ENCODE measurements at regions not wholly inside any gene's neighbourhood (a gene's known extent, or its start where the extent isn't known, plus 50 kb on each side); places are given as distances from the start of the nearest gene placed in this dataset.

- peak; percentile 49 for DNase-seq (ENCODE audit: low spot score)
- H3K18ac ChIP-seq (ENCODE audit: low read length): peak overlapping the region; percentile 23
- H2BK120ac ChIP-seq (ENCODE audit: low read depth, low read length): no peak overlapping the region
- peaks cover 8% of the 10 kb centered on the region in 2 donors for H3K4me1 ChIP-seq (ENCODE audit: control insufficient read depth in 2 of 2, insufficient read depth in 1 of 2, low read depth in 1 of 2, low read length in 2 of 2)
- peak overlapping the region; percentile 31 for H3K4me2 ChIP-seq (ENCODE audit: insufficient read depth, low read length, poor library complexity, severe bottlenecking)
- H3K4ac ChIP-seq (ENCODE audit: low read length): no peak overlapping the region
- no peak overlapping the region for H4K8ac ChIP-seq (ENCODE audit: low read depth, low read length)
- H2BK12ac ChIP-seq (ENCODE audit: low read length): no peak overlapping the region
- no peak overlapping the region for H3K4me3 ChIP-seq (ENCODE audit: low read length in 2 of 2)
- peak overlapping the region; percentile 76 for H2AFZ ChIP-seq (ENCODE audit: low read length)
- no peak overlapping the region for H3K9ac ChIP-seq (ENCODE audit: low read depth, low read length, poor library complexity)
- H3K14ac ChIP-seq (ENCODE audit: low read length): no peak overlapping the region
- no peaks in the 10 kb centered on the region for H3K27me3 ChIP-seq (ENCODE audit: control insufficient read depth in 3 of 3, insufficient read depth in 3 of 3, low read depth in 1 of 3, low read length in 3 of 3)
- no peak overlapping the region for H2BK5ac ChIP-seq (ENCODE audit: low read length)
- peak overlapping the region; percentile 41 for H3K27ac ChIP-seq (replicated peaks; ENCODE audit: low read length)
- H4K91ac ChIP-seq (ENCODE audit: low read depth, low read length, poor library complexity): no peak overlapping the region
- H3K23ac ChIP-seq (ENCODE audit: low read depth, low read length, poor library complexity): no peak overlapping the region
- no peak overlapping the region for H2BK15ac ChIP-seq (ENCODE audit: low read length)
- WGBS, 2 donors (ENCODE audit: extremely low coverage in 2 of 2, insufficient read length in 2 of 2, insufficient replicate concordance in 1 of 2): no CpG with 5 or more reads among the region's 19 CpGs
- no peaks in the 10 kb centered on the region for H3K79me1 ChIP-seq (ENCODE audit: low read depth, low read length)
- no peak overlapping the region for H2AK5ac ChIP-seq (ENCODE audit: low read depth, low read length)
- no peaks in the 10 kb centered on the region for H3K36me3 ChIP-seq (replicated peaks in 1 of 2; ENCODE audit: control insufficient read depth in 2 of 2, insufficient read depth in 2 of 2, low read length in 2 of 2)
- H3K9me3 ChIP-seq (replicated peaks in 1 of 2; ENCODE audit: control insufficient read depth in 2 of 2, insufficient read depth in 1 of 2, low read depth in 1 of 2, low read length in 2 of 2): no peaks in the 10 kb centered on the region
Measured at GRCh38 chr18:64720781-64721464, 572.0 kb upstream of the LINC00305 start.

GRCh38 chr18:64718808-64719207, 569.9 kb upstream of the LINC00305 start:
- WGBS, 2 donors (ENCODE audit: extremely low coverage in 2 of 2, insufficient read length in 2 of 2, insufficient replicate concordance in 1 of 2): no CpG with 5 or more reads among the region's 6 CpGs
- no peak for DNase-seq (ENCODE audit: low spot score)

GRCh38 chr18:64717026-64717425, 568.1 kb upstream of the LINC00305 start:
- H3K27me3 ChIP-seq (ENCODE audit: control insufficient read depth in 3 of 3, insufficient read depth in 3 of 3, low read depth in 1 of 3, low read length in 3 of 3): no peaks in the 10 kb centered on the region
- H3K14ac ChIP-seq (ENCODE audit: low read length): no peak overlapping the region
- H3K4me2 ChIP-seq (ENCODE audit: insufficient read depth, low read length, poor library complexity, severe bottlenecking): no peak overlapping the region
- H2BK12ac ChIP-seq (ENCODE audit: low read length): no peak overlapping the region
- no CpG with 5 or more reads among the region's 2 CpGs for WGBS, 2 donors (ENCODE audit: extremely low coverage in 2 of 2, insufficient read length in 2 of 2, insufficient replicate concordance in 1 of 2)
- H3K4ac ChIP-seq (ENCODE audit: low read length): no peak overlapping the region
- H3K18ac ChIP-seq (ENCODE audit: low read length): no peak overlapping the region
- H2AFZ ChIP-seq (ENCODE audit: low read length): no peak overlapping the region
- no peaks in the 10 kb centered on the region for H3K36me3 ChIP-seq (replicated peaks in 1 of 2; ENCODE audit: control insufficient read depth in 2 of 2, insufficient read depth in 2 of 2, low read length in 2 of 2)
- no peak overlapping the region for H3K9ac ChIP-seq (ENCODE audit: low read depth, low read length, poor library complexity)
- H2BK120ac ChIP-seq (ENCODE audit: low read depth, low read length): no peak overlapping the region
- H2BK15ac ChIP-seq (ENCODE audit: low read length): no peak overlapping the region
- no peaks in the 10 kb centered on the region for H3K9me3 ChIP-seq (replicated peaks in 1 of 2; ENCODE audit: control insufficient read depth in 2 of 2, insufficient read depth in 1 of 2, low read depth in 1 of 2, low read length in 2 of 2)
- H3K79me1 ChIP-seq (ENCODE audit: low read depth, low read length): no peaks in the 10 kb centered on the region
- no peak overlapping the region for H4K8ac ChIP-seq (ENCODE audit: low read depth, low read length)
- H3K4me3 ChIP-seq (ENCODE audit: low read length in 2 of 2): no peak overlapping the region
- no peak overlapping the region for H4K91ac ChIP-seq (ENCODE audit: low read depth, low read length, poor library complexity)
- H3K27ac ChIP-seq (replicated peaks; ENCODE audit: low read length): no peak overlapping the region
- H2BK5ac ChIP-seq (ENCODE audit: low read length): no peak overlapping the region
- peaks cover 8% of the 10 kb centered on the region in 2 donors for H3K4me1 ChIP-seq (ENCODE audit: control insufficient read depth in 2 of 2, insufficient read depth in 1 of 2, low read depth in 1 of 2, low read length in 2 of 2)
- no peak for DNase-seq (ENCODE audit: low spot score)
- no peak overlapping the region for H3K23ac ChIP-seq (ENCODE audit: low read depth, low read length, poor library complexity)
- H2AK5ac ChIP-seq (ENCODE audit: low read depth, low read length): no peak overlapping the region

More at GRCh38 chr18:64718808-64719207, 569.9 kb upstream of the LINC00305 start:
- peaks cover 8% of the 10 kb centered on the region in 2 donors for H3K4me1 ChIP-seq (ENCODE audit: control insufficient read depth in 2 of 2, insufficient read depth in 1 of 2, low read depth in 1 of 2, low read length in 2 of 2)
- H3K27ac ChIP-seq (replicated peaks; ENCODE audit: low read length): no peak overlapping the region
- no peak overlapping the region for H2AFZ ChIP-seq (ENCODE audit: low read length)
- H3K9me3 ChIP-seq (replicated peaks in 1 of 2; ENCODE audit: control insufficient read depth in 2 of 2, insufficient read depth in 1 of 2, low read depth in 1 of 2, low read length in 2 of 2): no peaks in the 10 kb centered on the region
- no peak overlapping the region for H3K4ac ChIP-seq (ENCODE audit: low read length)
- no peak overlapping the region for H3K14ac ChIP-seq (ENCODE audit: low read length)
- no peak overlapping the region for H2BK120ac ChIP-seq (ENCODE audit: low read depth, low read length)
- H3K18ac ChIP-seq (ENCODE audit: low read length): no peak overlapping the region
- no peaks in the 10 kb centered on the region for H3K79me1 ChIP-seq (ENCODE audit: low read depth, low read length)
- H3K23ac ChIP-seq (ENCODE audit: low read depth, low read length, poor library complexity): no peak overlapping the region
- no peak overlapping the region for H2AK5ac ChIP-seq (ENCODE audit: low read depth, low read length)
- no peaks in the 10 kb centered on the region for H3K27me3 ChIP-seq (ENCODE audit: control insufficient read depth in 3 of 3, insufficient read depth in 3 of 3, low read depth in 1 of 3, low read length in 3 of 3)
- H3K4me3 ChIP-seq (ENCODE audit: low read length in 2 of 2): no peak overlapping the region
- no peak overlapping the region for H3K9ac ChIP-seq (ENCODE audit: low read depth, low read length, poor library complexity)
- no peak overlapping the region for H2BK12ac ChIP-seq (ENCODE audit: low read length)
- no peaks in the 10 kb centered on the region for H3K36me3 ChIP-seq (replicated peaks in 1 of 2; ENCODE audit: control insufficient read depth in 2 of 2, insufficient read depth in 2 of 2, low read length in 2 of 2)
- H2BK5ac ChIP-seq (ENCODE audit: low read length): no peak overlapping the region
- H4K91ac ChIP-seq (ENCODE audit: low read depth, low read length, poor library complexity): no peak overlapping the region
- no peak overlapping the region for H2BK15ac ChIP-seq (ENCODE audit: low read length)
- H4K8ac ChIP-seq (ENCODE audit: low read depth, low read length): no peak overlapping the region
- H3K4me2 ChIP-seq (ENCODE audit: insufficient read depth, low read length, poor library complexity, severe bottlenecking): peak overlapping the region; percentile 11

- H2AFZ ChIP-seq (ENCODE audit: low read length): no peak overlapping the region
- H3K4me2 ChIP-seq (ENCODE audit: insufficient read depth, low read length, poor library complexity, severe bottlenecking): no peak overlapping the region
- H3K36me3 ChIP-seq (replicated peaks in 1 of 2; ENCODE audit: control insufficient read depth in 2 of 2, insufficient read depth in 2 of 2, low read length in 2 of 2): no peaks in the 10 kb centered on the region
- no peak overlapping the region for H2BK12ac ChIP-seq (ENCODE audit: low read length)
- no peak overlapping the region for H2BK15ac ChIP-seq (ENCODE audit: low read length)
- H3K18ac ChIP-seq (ENCODE audit: low read length): no peak overlapping the region
- H2BK5ac ChIP-seq (ENCODE audit: low read length): no peak overlapping the region
- no peaks in the 10 kb centered on the region for H3K4me1 ChIP-seq (ENCODE audit: control insufficient read depth in 2 of 2, insufficient read depth in 1 of 2, low read depth in 1 of 2, low read length in 2 of 2)
- no peak overlapping the region for H3K4me3 ChIP-seq (ENCODE audit: low read length in 2 of 2)
- H3K9ac ChIP-seq (ENCODE audit: low read depth, low read length, poor library complexity): no peak overlapping the region
- no peak overlapping the region for H2AK5ac ChIP-seq (ENCODE audit: low read depth, low read length)
- H4K8ac ChIP-seq (ENCODE audit: low read depth, low read length): no peak overlapping the region
- DNase-seq (ENCODE audit: low spot score): no peak
- H3K23ac ChIP-seq (ENCODE audit: low read depth, low read length, poor library complexity): no peak overlapping the region
- H3K9me3 ChIP-seq (replicated peaks in 1 of 2; ENCODE audit: control insufficient read depth in 2 of 2, insufficient read depth in 1 of 2, low read depth in 1 of 2, low read length in 2 of 2): no peaks in the 10 kb centered on the region
- H3K79me1 ChIP-seq (ENCODE audit: low read depth, low read length): no peaks in the 10 kb centered on the region
- no peak overlapping the region for H4K91ac ChIP-seq (ENCODE audit: low read depth, low read length, poor library complexity)
- no peak overlapping the region for H3K14ac ChIP-seq (ENCODE audit: low read length)
- H2BK120ac ChIP-seq (ENCODE audit: low read depth, low read length): no peak overlapping the region
- H3K4ac ChIP-seq (ENCODE audit: low read length): no peak overlapping the region
- no peaks in the 10 kb centered on the region for H3K27me3 ChIP-seq (ENCODE audit: control insufficient read depth in 3 of 3, insufficient read depth in 3 of 3, low read depth in 1 of 3, low read length in 3 of 3)
- H3K27ac ChIP-seq (replicated peaks; ENCODE audit: low read length): no peak overlapping the region
Measured at GRCh38 chr18:64714086-64714485, 565.2 kb upstream of the LINC00305 start.
